ENCODE measurements at regions not wholly inside any gene's neighbourhood (a gene's known extent, or its start where the extent isn't known, plus 50 kb on each side); places are given as distances from the start of the nearest gene placed in this dataset.

- Histone ChIP-seq H4K20me1 (ENCODE audit: insufficient read depth, low read length) (no peaks in the 10 kb centered on the region), H3K9ac (ENCODE audit: low read length) (no peak overlapping the region), H3F3A (ENCODE audit: insufficient read depth, low read length) (no peaks in the 10 kb centered on the region), H2AFZ (ENCODE audit: low read length) (no peak overlapping the region), H3K27ac (ENCODE audit: low read depth, low read length, poor library complexity, severe bottlenecking) (no peak overlapping the region), H3K36me3 (ENCODE audit: insufficient read depth, low read length) (no peaks in the 10 kb centered on the region), H3K4me2 (ENCODE audit: low read length) (no peak overlapping the region), H3K9me2 (ENCODE audit: low read depth, low read length) (no peaks in the 10 kb centered on the region), H3K4me3 (ENCODE audit: low read depth, low read length, poor library complexity, severe bottlenecking) (no peak overlapping the region), H3K4me1 (ENCODE audit: insufficient read depth, low read length, severe bottlenecking) (no peaks in the 10 kb centered on the region), H3K27me3 (ENCODE audit: insufficient read depth, low read length) (no peaks in the 10 kb centered on the region), H3K79me2 (ENCODE audit: insufficient read depth, low read length) (no peaks in the 10 kb centered on the region), H3K9me3 (ENCODE audit: low read length) (no peaks in the 10 kb centered on the region)
- TF ChIP-seq EZH2 (IDR thresholded peaks at IDR 0.05; ENCODE audit: borderline replicate concordance, low read length) (no peak), CTCF (IDR thresholded peaks at IDR 0.05; ENCODE audit: low read length) (no peak)
Observed at GRCh38 chr13:104160536-104160935, 1094.3 kb upstream of the SLC10A2 start.

GRCh38 chr13:104143760-104144416 lies 1077.7 kb upstream of the SLC10A2 start:
- TF ChIP-seq CTCF (IDR thresholded peaks at IDR 0.05; ENCODE audit: low read length) = no peak
- no peak for TF ChIP-seq EZH2 (IDR thresholded peaks at IDR 0.05; ENCODE audit: borderline replicate concordance, low read length)
- no peak overlapping the region for H3K9ac ChIP-seq (ENCODE audit: low read length)
- no peaks in the 10 kb centered on the region for H3K27me3 ChIP-seq (ENCODE audit: insufficient read depth, low read length)
- H3K27ac ChIP-seq (ENCODE audit: low read depth, low read length, poor library complexity, severe bottlenecking) = no peak overlapping the region
- H4K20me1 ChIP-seq (ENCODE audit: insufficient read depth, low read length) = no peaks in the 10 kb centered on the region
- no peak overlapping the region for H2AFZ ChIP-seq (ENCODE audit: low read length)
- no peak overlapping the region for H3K4me3 ChIP-seq (ENCODE audit: low read depth, low read length, poor library complexity, severe bottlenecking)
- H3K4me1 ChIP-seq (ENCODE audit: insufficient read depth, low read length, severe bottlenecking) = no peaks in the 10 kb centered on the region
- no peaks in the 10 kb centered on the region for H3K9me3 ChIP-seq (ENCODE audit: low read length)
- H3K36me3 ChIP-seq (ENCODE audit: insufficient read depth, low read length) = no peaks in the 10 kb centered on the region
- H3K9me2 ChIP-seq (ENCODE audit: low read depth, low read length) = no peaks in the 10 kb centered on the region; the same call in none of the 2 replicates
- no peaks in the 10 kb centered on the region for H3F3A ChIP-seq (ENCODE audit: insufficient read depth, low read length)
- H3K4me2 ChIP-seq (ENCODE audit: low read length) = no peak overlapping the region
- H3K79me2 ChIP-seq (ENCODE audit: insufficient read depth, low read length) = no peaks in the 10 kb centered on the region

- Histone ChIP-seq H4K20me1 (ENCODE audit: insufficient read depth, low read length) (no peaks in the 10 kb centered on the region), H3K9me2 (ENCODE audit: low read depth, low read length) (no peaks in the 10 kb centered on the region; the same call in none of the 2 replicates), H3K27ac (ENCODE audit: low read depth, low read length, poor library complexity, severe bottlenecking) (no peak overlapping the region), H3K27me3 (ENCODE audit: insufficient read depth, low read length) (no peaks in the 10 kb centered on the region), H3K4me2 (ENCODE audit: low read length) (no peak overlapping the region), H3K36me3 (ENCODE audit: insufficient read depth, low read length) (no peaks in the 10 kb centered on the region), H2AFZ (ENCODE audit: low read length) (no peak overlapping the region), H3K9me3 (ENCODE audit: low read length) (no peaks in the 10 kb centered on the region), H3K9ac (ENCODE audit: low read length) (no peak overlapping the region), H3K4me3 (ENCODE audit: low read depth, low read length, poor library complexity, severe bottlenecking) (no peak overlapping the region), H3K4me1 (ENCODE audit: insufficient read depth, low read length, severe bottlenecking) (no peaks in the 10 kb centered on the region), H3F3A (ENCODE audit: insufficient read depth, low read length) (no peaks in the 10 kb centered on the region), H3K79me2 (ENCODE audit: insufficient read depth, low read length) (no peaks in the 10 kb centered on the region)
- TF ChIP-seq CTCF (IDR thresholded peaks at IDR 0.05; ENCODE audit: low read length) = no peak
Observed at GRCh38 chr13:104140552-104140951, 1074.3 kb upstream of the SLC10A2 start.
